SK-N-SH (cell line): ENCODE measurements at regions not wholly inside any gene's neighbourhood (a gene's known extent, or its start where the extent isn't known, plus 50 kb on each side); places are given as distances from the start of the nearest gene placed in this dataset.

Experiments used
- CTCF ChIA-PET: fragments of 300-600, 350-600 bp; formaldehyde crosslinking; extraction: SDS; loops from one replicate; lab custom pipeline; 2021; lab: Yijun Ruan, JAX
- POLR2A ChIA-PET: fragments of 350-600 bp; sonication (Branson Sonifier 250); formaldehyde crosslinking; extraction: SDS; loops from one replicate; lab custom pipeline; 2020; ENCODE audit warnings: antibody characterized with exemption, inconsistent platforms; lab: Yijun Ruan, JAX
- DNase-seq: peaks from one replicate; pipeline ENCODE4 v3.0.0; 2012
- H2AFZ ChIP-seq: fragments of 200-600 bp; sonication (generic); 2 replicates; pipeline ENCODE4 v1.8.1; 2016; ENCODE audit warnings: antibody characterized with exemption, mild to moderate bottlenecking, low read depth
- H3F3A ChIP-seq: fragments of 200-600 bp; sonication (generic); replicated peaks from 2 replicates; pipeline ENCODE3; 2016; ENCODE audit warnings: antibody characterized with exemption, mild to moderate bottlenecking; ENCODE audit not compliant: insufficient read depth
- H3K27ac ChIP-seq, 2 experiments: fragments of 200-500 bp in 1 of 2; fragments of 200-600 bp in 1 of 2; sonication (Bioruptor generic) in 1 of 2; sonication (generic), shearing (Covaris generic) in 1 of 2; 2 replicates each; pipeline versions ENCODE4 v1.5.1 to v1.6.1; 2014 to 2016; ENCODE audit warnings: low read depth in 2 of 2, inconsistent platforms in 1 of 2, low read length in 1 of 2, mild to moderate bottlenecking in 1 of 2, mixed read lengths in 1 of 2
- H3K27me3 ChIP-seq: fragments of 200-600 bp; sonication (generic), shearing (Covaris generic); 2 replicates; pipeline ENCODE4 v1.6.1; 2016; ENCODE audit warnings: mixed run types; ENCODE audit not compliant: insufficient read depth
- H3K36me3 ChIP-seq, 2 experiments: fragments of 200-500 bp in 1 of 2; fragments of 200-600 bp in 1 of 2; sonication (Bioruptor generic) in 1 of 2; sonication (generic) in 1 of 2; replicated peaks in 1 of 2; 2 replicates each; pipeline versions ENCODE3 to v1.5.1; 2014 to 2016; ENCODE audit warnings: low read length in 1 of 2, mild to moderate bottlenecking in 1 of 2; ENCODE audit not compliant: insufficient read depth in 2 of 2, control insufficient read depth in 1 of 2
- H3K4me1 ChIP-seq, 2 experiments: fragments of 200-500 bp in 1 of 2; fragments of 200-600 bp in 1 of 2; sonication (Bioruptor generic) in 1 of 2; sonication (generic), shearing (Covaris generic) in 1 of 2; 2 replicates each; pipeline versions ENCODE4 v1.5.1 to v1.6.1; 2014 to 2016; ENCODE audit warnings: low read depth in 1 of 2, low read length in 1 of 2, mixed run types in 1 of 2; ENCODE audit not compliant: insufficient read depth in 2 of 2, control insufficient read depth in 1 of 2
- H3K4me2 ChIP-seq: fragments of 200-600 bp; sonication (generic), shearing (Covaris generic); 2 replicates; pipeline ENCODE4 v1.6.1; 2017; ENCODE audit warnings: mixed run types
- H3K4me3 ChIP-seq, 2 experiments: fragments of 200-500 bp in 1 of 2; fragments of 200-600 bp in 1 of 2; sonication (Bioruptor generic) in 1 of 2; sonication (generic), shearing (Covaris generic) in 1 of 2; 2 replicates each; pipeline versions ENCODE4 v1.5.1 to v1.8.1; 2014 to 2016; ENCODE audit warnings: low read depth in 2 of 2, inconsistent platforms in 1 of 2, low read length in 1 of 2, mild to moderate bottlenecking in 1 of 2, mixed read lengths in 1 of 2, moderate library complexity in 1 of 2
- H3K79me2 ChIP-seq: fragments of 200-600 bp; sonication (generic); 2 replicates; pipeline ENCODE4 v1.8.1; 2017; ENCODE audit warnings: mild to moderate bottlenecking; ENCODE audit not compliant: insufficient read depth
- H3K9ac ChIP-seq: fragments of 200-600 bp; sonication (generic); 2 replicates; pipeline ENCODE4 v1.6.1; 2017; ENCODE audit warnings: mixed run types
- H3K9me2 ChIP-seq: fragments of 200-600 bp; sonication (generic); 2 replicates; pipeline ENCODE4 v1.6.1; 2017; ENCODE audit warnings: mixed run types
- H3K9me3 ChIP-seq: fragments of 200-600 bp; sonication (generic); 2 replicates; pipeline ENCODE4 v1.6.1; 2017; ENCODE audit warnings: mixed run types, mild to moderate bottlenecking, moderate library complexity
- H4K20me1 ChIP-seq: fragments of 200-600 bp; sonication (generic); 2 replicates; pipeline ENCODE4 v1.6.1; 2017; ENCODE audit warnings: mild to moderate bottlenecking, mixed run types; ENCODE audit not compliant: insufficient read depth
- CHD2 ChIP-seq: fragments of 150-350 bp; IDR thresholded peaks from 2 replicates; pipeline ENCODE4 v1.6.1; 2018; ENCODE audit warnings: low read length; ENCODE audit not compliant: partially characterized antibody
- CTCF ChIP-seq: fragments of 200-600 bp; sonication (generic); IDR thresholded peaks from 2 replicates; pipeline ENCODE4 v1.6.1; 2017; ENCODE audit warnings: antibody characterized with exemption, mild to moderate bottlenecking, moderate library complexity
- FOXJ3 ChIP-seq: sonication (generic); formaldehyde crosslinking; IDR thresholded peaks from 2 replicates; pipeline ENCODE4 v1.5.1; 2020; ENCODE audit warnings: mild to moderate bottlenecking, missing genetic modification reagents
- FOXM1 ChIP-seq: IDR thresholded peaks from 2 replicates; pipeline ENCODE4 v1.4.0; 2012; ENCODE audit warnings: low read depth, mild to moderate bottlenecking
- GABPA ChIP-seq: IDR thresholded peaks from 2 replicates; pipeline ENCODE4 v1.4.0; 2012; ENCODE audit warnings: low read depth, mild to moderate bottlenecking
- GATA2 ChIP-seq: sonication (generic); formaldehyde crosslinking; IDR thresholded peaks from 2 replicates; pipeline ENCODE4 v1.5.0; 2020; ENCODE audit warnings: mild to moderate bottlenecking, missing genetic modification reagents
- JUND ChIP-seq: IDR thresholded peaks from 2 replicates; pipeline ENCODE4 v1.4.0; 2012
- MEF2A ChIP-seq: IDR thresholded peaks from 2 replicates; pipeline ENCODE4 v1.4.0; 2012; ENCODE audit warnings: low read depth, borderline replicate concordance
- MXI1 ChIP-seq: IDR thresholded peaks from 2 replicates; pipeline ENCODE4 v1.6.1; 2012; ENCODE audit warnings: mild to moderate bottlenecking, low read depth, low read length, improper control_type of control experiment
- NFIC ChIP-seq: IDR thresholded peaks from 2 replicates; pipeline ENCODE4 v1.4.0; 2012; ENCODE audit warnings: borderline replicate concordance
- NRF1 ChIP-seq: IDR thresholded peaks from 2 replicates; pipeline ENCODE4 v1.6.1; 2012; ENCODE audit warnings: low read depth, mild to moderate bottlenecking, low read length
- REST ChIP-seq: IDR thresholded peaks from 2 replicates; pipeline ENCODE4 v1.6.1; 2012; ENCODE audit warnings: mild to moderate bottlenecking, low read depth, low read length, moderate library complexity
- RXRA ChIP-seq: IDR thresholded peaks from 2 replicates; pipeline ENCODE4 v1.4.0; 2012; ENCODE audit warnings: low read depth, mild to moderate bottlenecking, borderline replicate concordance
- SMC3 ChIP-seq: IDR thresholded peaks from 2 replicates; pipeline ENCODE4 v1.6.1; 2012; ENCODE audit warnings: low read depth, low read length, improper control_type of control experiment
- TAF1 ChIP-seq: IDR thresholded peaks from 2 replicates; pipeline ENCODE4 v1.6.1; 2012; ENCODE audit warnings: low read depth, mild to moderate bottlenecking, low read length, moderate library complexity, borderline replicate concordance
- TCF12 ChIP-seq: IDR thresholded peaks from 2 replicates; pipeline ENCODE4 v1.4.0; 2012
- USF1 ChIP-seq: IDR thresholded peaks from 2 replicates; pipeline ENCODE4 v1.4.0; 2012; ENCODE audit warnings: low read depth, borderline replicate concordance
- YY1 ChIP-seq: IDR thresholded peaks from 2 replicates; pipeline ENCODE4 v1.4.0; 2012; ENCODE audit warnings: low read depth, mild to moderate bottlenecking
- WGBS: methylation state at CpG from one replicate; pipeline ENCODE4 v1.1.6; 2017; ENCODE audit warnings: low lambda C conversion rate; 5-methylcytosine and 5-hydroxymethylcytosine counted together

- no peak overlapping the region for H3K4me3 ChIP-seq
- CTCF ChIA-PET, result interaction anchor here (4.4 kb wide), 1 partner anchor 7 kb away, joined by 31 read pairs; no protein-coding TSS in a partner anchor
- H3K4me2 ChIP-seq, result no peak overlapping the region
- no peaks in the 10 kb centered on the region for H3K9me3 ChIP-seq
- H3F3A ChIP-seq, result no peaks in the 10 kb centered on the region
- no peaks in the 10 kb centered on the region for H3K27me3 ChIP-seq
- no peak for DNase-seq
- 45% methylated on average over 5 of the region's 5 CpGs for WGBS
- no peak for TF ChIP-seq MXI1
- no peak for TF ChIP-seq SMC3
- TF ChIP-seq NFIC, result no peak
- TF ChIP-seq RXRA, result no peak
- no peak for TF ChIP-seq MEF2A
- TF ChIP-seq TAF1, result no peak
- no peak for TF ChIP-seq CTCF
- no peak for TF ChIP-seq USF1
- no peak for TF ChIP-seq FOXM1
- no peak for TF ChIP-seq JUND
- no peak for TF ChIP-seq NRF1
- H3K4me1 ChIP-seq, result peaks cover 0 to 19% of the 10 kb centered on the region in 2 experiments; a peak in 2 of 4 replicates
- H3K79me2 ChIP-seq, result no peaks in the 10 kb centered on the region
- no peak overlapping the region for H3K27ac ChIP-seq
- no peak overlapping the region for H3K9ac ChIP-seq
- H3K36me3 ChIP-seq, result no peaks in the 10 kb centered on the region
- POLR2A ChIA-PET, result no interaction called here
- H2AFZ ChIP-seq, result no peak overlapping the region
- no peaks in the 10 kb centered on the region for H3K9me2 ChIP-seq
- H4K20me1 ChIP-seq, result no peaks in the 10 kb centered on the region
Observed at GRCh38 chr17:33513769-33514168, 220.7 kb upstream of the ASIC2 start.

- H3K9me2 ChIP-seq, result no peaks in the 10 kb centered on the region
- ChIA-PET CTCF (no interaction called here), POLR2A (no interaction called here)
- no peaks in the 10 kb centered on the region for H3K9me3 ChIP-seq
- peaks cover 0 to 13% of the 10 kb centered on the region in 2 experiments; a peak in 1 of 4 replicates for H3K4me1 ChIP-seq
- no peak overlapping the region for H3K27ac ChIP-seq
- H2AFZ ChIP-seq, result no peak overlapping the region
- no peak for DNase-seq
- no peaks in the 10 kb centered on the region for H3K79me2 ChIP-seq
- no peaks in the 10 kb centered on the region for H3K27me3 ChIP-seq
- no peak overlapping the region for H3K4me3 ChIP-seq
- H3K4me2 ChIP-seq, result no peak overlapping the region
- H3F3A ChIP-seq, result no peaks in the 10 kb centered on the region
- H3K36me3 ChIP-seq, result no peaks in the 10 kb centered on the region
- H4K20me1 ChIP-seq, result no peaks in the 10 kb centered on the region
- WGBS, result 54% methylated on average over 6 of the region's 6 CpGs
- H3K9ac ChIP-seq, result no peak overlapping the region
- TF ChIP-seq JUND (no peak), TAF1 (no peak), NFIC (no peak), MEF2A (no peak), YY1 (no peak), TCF12 (no peak), FOXJ3 (CRISPR knock-in tag) (no peak), GATA2 (CRISPR knock-in tag) (no peak), CHD2 (no peak), USF1 (no peak), REST (no peak), RXRA (no peak), NRF1 (no peak), CTCF (no peak), GABPA (no peak)
Observed at GRCh38 chr17:33514369-33514768, 221.3 kb upstream of the ASIC2 start.
